ENCODE measurements at regions not wholly inside any gene's neighbourhood (a gene's known extent, or its start where the extent isn't known, plus 50 kb on each side); places are given as distances from the start of the nearest gene placed in this dataset.
"Not testable (repeated sequence)": the region's sequence is repeated elsewhere in the genome, so short reads cannot be mapped to it uniquely, and the experiment has no call there.

DNA sequence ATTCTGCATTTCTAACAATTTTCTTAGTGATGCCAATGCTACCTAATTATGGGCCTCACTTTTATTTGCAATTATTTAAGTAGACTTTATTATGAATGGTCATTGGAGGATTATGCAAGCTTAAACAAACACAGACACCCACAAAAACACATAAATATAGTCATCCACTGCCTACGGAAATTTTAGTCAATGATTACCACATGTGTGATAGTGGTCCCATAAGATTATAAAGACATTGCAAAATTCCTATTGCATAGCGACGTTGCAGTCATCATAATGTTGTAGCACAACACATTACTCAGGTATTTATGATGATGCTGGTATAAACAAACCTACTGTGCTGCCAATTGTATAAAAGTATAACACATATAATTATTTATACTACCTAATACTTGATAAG is 247.8 kb upstream of the ALCAM start:
- DNase-seq (ENCODE audit: low read depth, low spot score): no peak

DNA sequence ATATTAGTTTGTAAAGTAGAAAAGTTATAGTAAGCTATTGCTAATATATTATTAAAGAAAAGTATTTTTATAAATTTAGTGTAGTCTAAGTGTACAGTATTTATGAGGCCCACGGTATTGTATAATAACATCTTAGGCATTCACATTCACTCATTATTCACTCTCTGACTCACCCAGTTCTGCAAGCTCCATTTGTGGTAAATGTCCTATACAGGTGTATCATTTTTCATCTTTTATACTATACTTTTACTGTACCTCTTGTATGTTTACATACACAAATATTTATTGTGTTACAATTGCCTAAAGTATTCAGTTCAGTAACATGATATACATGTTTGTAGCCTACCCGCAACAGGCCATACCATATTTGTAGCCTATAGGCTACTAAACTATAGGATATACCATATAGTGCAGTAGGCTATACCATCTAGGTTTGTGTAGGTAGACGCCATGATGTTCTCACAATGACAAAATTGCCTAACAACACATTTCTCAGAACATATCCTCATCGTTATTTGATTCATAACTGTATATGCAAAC is 246.8 kb upstream of the ALCAM start:
- no peak for DNase-seq (ENCODE audit: low read depth, low spot score)
- in situ Hi-C loops (cut with HindIII; ENCODE audit: low pct_unique_long_range_greater_than_20kb, low sequenced_read_pairs): no loop called here

More for the DNA sequence above, 247.8 kb upstream of the ALCAM start:
- in situ Hi-C loops (cut with HindIII; ENCODE audit: low pct_unique_long_range_greater_than_20kb, low sequenced_read_pairs): no loop called here

DNA sequence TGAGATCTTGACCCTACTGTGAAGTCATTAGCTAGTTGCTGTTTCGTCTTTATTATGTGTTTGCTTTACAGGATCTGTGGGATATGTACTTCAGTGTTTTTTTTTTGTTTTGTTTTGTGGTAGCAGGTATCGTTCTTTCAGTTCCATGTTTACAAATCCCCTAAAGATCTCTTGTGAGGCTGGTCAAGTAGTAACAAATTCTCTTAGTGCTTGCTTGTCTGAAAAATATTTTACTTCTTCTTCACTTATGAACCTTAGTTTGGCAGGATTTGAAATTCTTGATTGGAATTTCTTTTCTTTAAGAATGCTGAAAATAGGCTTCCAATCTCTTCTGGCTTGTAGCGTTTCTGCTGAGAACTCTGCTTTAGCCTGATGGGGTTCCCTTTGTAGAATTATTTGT is 235.8 kb upstream of the ALCAM start:
- in situ Hi-C loops (cut with HindIII; ENCODE audit: low pct_unique_long_range_greater_than_20kb, low sequenced_read_pairs): no loop called here
- no peak for DNase-seq (ENCODE audit: low read depth, low spot score)

DNA sequence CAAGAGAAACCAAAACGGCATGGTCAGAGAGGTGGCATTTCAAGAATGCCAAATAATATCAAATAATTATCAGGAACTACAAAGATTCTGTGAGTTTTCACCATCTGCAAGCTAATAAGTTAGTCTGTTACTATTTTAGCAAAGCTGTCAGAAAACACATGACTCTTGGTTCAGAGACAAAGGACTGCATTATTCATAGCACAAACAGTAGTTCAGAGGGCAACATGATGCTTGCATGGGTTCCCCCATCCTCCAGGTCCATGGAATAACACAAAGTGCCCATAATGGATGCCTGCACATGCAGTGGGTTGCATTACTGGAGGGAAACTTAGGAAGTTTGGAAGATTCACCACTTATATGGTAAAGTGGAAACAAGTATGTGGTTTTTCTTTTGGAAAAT is 228.8 kb upstream of the ALCAM start:
- in situ Hi-C loops (cut with HindIII; ENCODE audit: low pct_unique_long_range_greater_than_20kb, low sequenced_read_pairs): no loop called here
- DNase-seq (ENCODE audit: low read depth, low spot score): peak; percentile 29

DNA sequence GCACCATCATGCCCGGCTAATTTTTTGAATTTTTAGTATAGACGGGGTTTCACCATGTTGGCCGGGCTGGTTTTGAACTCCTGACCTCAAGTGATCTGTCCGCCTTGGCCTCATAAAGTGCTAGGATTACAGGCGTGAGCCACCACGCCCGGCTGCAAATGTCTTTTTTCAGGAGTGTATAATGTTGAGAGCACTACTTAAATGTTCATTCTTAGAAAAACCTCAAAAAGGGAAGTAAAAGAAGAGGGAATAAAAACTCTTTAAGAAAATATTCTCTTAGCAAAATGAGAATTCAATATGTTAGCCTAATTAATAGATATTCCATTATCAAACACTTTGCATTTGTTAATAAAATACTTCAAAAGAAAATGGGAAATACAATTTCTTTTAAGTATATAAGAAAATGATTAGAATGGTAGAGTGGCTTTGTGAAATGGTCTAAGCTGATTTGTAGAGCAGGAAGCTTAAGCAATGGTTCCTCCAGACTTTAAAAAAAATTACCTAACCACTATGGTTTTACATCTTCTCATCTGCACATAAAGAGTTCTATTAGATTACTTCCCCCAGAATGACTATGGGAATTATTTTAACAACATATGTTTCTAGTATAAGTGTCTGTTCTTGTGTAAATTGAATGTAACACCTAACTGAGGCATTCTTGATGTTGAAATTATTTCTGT is 226.7 kb upstream of the ALCAM start:
- in situ Hi-C loops (cut with HindIII; ENCODE audit: low pct_unique_long_range_greater_than_20kb, low sequenced_read_pairs): no loop called here
- DNase-seq (ENCODE audit: low read depth, low spot score): no peak

DNA sequence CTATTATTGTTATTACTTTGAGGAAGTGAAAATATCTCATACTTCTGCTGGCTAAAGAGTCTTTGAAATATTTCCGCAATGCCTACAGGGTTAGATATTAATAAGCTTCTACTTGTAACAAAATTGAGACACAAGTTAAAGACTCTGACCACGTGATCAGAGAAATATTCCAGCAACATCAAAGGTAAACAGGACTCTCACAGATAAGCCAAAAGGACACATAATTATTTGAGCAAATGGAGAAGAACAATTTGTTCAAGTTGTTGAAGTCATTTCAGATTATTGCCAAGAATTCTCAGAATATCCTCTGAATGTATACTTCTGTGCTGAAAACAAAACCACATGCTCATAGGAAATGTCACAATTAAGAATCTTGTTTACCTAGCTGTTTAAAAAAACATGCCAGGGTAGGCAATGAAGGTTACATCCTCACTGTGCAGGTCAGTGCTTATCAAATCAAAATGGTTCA is 225.8 kb upstream of the ALCAM start:
- no peak for DNase-seq (ENCODE audit: low read depth, low spot score)
- in situ Hi-C loops (cut with HindIII; ENCODE audit: low pct_unique_long_range_greater_than_20kb, low sequenced_read_pairs): no loop called here

DNA sequence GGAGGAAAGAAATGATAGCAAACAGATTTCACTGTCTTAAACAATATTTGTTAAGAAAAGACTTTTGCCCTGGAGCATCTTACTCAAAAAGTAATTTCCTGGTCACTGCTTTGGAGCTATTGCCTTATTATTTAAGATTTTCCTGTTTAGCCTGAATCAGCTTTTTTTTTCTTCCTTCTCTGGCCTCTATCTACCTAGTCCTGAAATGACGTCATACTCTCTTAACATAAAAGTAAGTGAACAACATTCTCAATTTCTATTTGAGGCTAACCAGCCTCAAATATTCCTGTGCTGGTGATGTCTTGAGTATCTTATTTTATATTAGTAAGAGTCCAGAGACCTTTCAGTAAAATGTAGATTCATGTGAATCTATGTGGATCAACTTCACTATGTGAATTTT is 221.9 kb upstream of the ALCAM start:
- in situ Hi-C loops (cut with HindIII; ENCODE audit: low pct_unique_long_range_greater_than_20kb, low sequenced_read_pairs): no loop called here
- DNase-seq (ENCODE audit: low read depth, low spot score): no peak

DNA sequence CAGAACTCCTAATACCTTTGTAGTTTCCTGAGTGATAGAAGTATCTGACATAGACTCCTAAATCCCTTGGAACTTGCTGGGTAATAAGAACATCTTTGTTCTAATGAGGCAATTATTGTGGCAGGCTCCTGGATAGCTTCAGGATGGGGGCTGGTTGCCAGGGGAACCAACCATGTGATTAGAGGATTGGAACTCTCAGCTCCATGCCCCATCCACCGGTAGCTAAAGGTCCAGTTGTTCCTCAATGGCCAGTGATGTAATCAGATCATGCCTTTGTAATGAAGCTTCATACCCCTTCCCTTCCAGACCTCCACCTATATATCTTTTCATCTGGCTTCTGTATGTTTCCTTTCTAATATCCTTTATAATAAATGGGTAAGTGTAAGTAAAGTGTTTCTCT is 221.2 kb upstream of the ALCAM start:
- in situ Hi-C loops (cut with HindIII; ENCODE audit: low pct_unique_long_range_greater_than_20kb, low sequenced_read_pairs): no loop called here
- peak; percentile 33 for DNase-seq (ENCODE audit: low read depth, low spot score)

DNA sequence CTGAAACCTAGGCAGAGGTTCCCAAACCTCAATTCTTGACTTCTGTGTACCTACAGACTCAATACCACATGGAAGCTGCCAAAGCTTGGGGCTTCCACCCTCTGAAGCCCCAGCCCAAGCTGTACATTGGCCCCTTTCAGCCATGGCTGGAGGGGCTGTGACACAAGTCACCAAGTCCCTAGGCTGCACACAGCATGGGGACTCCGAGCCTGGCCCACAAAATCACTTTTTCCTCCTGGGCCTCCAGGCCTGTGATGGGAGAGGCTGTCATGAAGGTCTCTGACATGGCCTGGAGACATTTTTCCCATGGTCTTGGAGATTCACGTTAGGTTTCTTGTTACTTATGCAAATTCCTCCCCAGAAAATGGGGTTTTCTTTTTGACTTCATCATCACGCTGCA is 217.5 kb upstream of the ALCAM start:
- DNase-seq (ENCODE audit: low read depth, low spot score); in situ Hi-C loops (cut with HindIII; ENCODE audit: low pct_unique_long_range_greater_than_20kb, low sequenced_read_pairs): not testable (repeated sequence)

DNA sequence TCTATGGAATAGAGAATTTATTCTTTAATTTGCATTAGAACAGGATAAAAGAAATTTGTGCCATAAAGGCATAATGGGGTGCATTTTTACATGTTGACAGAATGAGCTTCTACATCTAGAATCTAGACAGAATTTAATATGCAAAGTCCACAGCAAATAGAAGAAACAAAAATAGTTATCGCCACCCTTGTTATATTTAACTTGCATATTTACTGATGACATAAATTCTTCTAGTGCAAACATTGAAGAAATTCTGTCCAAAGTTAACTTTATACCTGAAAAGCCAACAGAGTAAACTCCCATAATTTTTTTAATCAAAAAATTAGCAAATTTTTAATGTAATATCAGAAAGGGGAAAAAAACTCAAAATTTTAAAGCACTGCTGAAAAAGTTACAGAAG is 213.7 kb upstream of the ALCAM start:
- in situ Hi-C loops (cut with HindIII; ENCODE audit: low pct_unique_long_range_greater_than_20kb, low sequenced_read_pairs): no loop called here
- DNase-seq (ENCODE audit: low read depth, low spot score): no peak

DNA sequence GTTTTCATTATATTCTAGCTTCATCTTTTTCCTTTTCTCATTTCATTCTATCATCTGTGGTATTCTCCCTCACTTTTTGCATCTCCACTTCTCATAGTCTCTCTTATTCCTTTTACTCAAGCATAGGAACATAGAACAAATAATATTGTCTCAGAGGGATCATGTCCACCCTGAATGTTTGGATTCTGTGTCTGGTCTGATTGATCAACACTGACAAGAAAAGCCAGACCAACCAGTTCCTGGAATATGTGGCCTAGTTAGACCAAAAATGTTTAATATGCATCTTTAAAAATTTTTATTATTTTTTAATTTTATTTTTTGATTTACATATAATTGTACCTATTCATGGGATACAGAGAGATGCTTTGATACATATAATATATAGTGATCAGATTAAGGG is 212.0 kb upstream of the ALCAM start:
- in situ Hi-C loops (cut with HindIII; ENCODE audit: low pct_unique_long_range_greater_than_20kb, low sequenced_read_pairs): no loop called here
- DNase-seq (ENCODE audit: low read depth, low spot score): no peak

DNA sequence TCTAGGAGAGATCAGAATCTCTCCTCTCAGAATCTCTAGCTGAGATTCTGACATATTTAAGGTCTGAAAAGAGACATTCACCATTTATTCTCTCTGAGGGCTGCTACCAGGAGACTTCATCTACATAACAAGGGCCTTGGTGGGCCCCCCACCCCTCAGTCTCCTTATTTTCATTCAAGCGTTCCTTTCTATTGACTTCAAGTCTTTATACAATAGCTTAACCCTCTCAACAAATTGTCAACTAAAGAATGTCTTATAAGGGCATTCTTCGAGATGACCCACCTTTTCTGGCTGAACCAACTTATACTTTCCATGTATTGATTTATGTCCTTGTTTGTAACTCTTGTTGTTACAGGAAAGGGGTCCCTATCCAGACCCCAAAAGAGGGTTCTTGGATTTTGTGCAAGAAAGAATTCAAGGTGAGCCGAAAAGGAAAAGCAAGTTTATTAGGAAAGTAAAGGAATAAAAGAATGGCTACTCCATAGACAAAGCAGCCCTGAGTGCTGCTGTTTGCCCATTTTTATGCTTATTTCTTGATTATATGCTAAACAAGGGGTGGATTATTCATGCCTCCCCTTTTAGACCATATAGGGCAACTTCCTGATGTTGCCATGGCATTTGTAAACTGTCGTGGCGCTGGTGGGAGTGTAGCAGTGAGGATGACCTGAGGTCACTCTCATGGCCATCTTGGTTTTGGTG is 209.5 kb upstream of the ALCAM start:
- in situ Hi-C loops (cut with HindIII; ENCODE audit: low pct_unique_long_range_greater_than_20kb, low sequenced_read_pairs): no loop called here
- no peak for DNase-seq (ENCODE audit: low read depth, low spot score)

DNA sequence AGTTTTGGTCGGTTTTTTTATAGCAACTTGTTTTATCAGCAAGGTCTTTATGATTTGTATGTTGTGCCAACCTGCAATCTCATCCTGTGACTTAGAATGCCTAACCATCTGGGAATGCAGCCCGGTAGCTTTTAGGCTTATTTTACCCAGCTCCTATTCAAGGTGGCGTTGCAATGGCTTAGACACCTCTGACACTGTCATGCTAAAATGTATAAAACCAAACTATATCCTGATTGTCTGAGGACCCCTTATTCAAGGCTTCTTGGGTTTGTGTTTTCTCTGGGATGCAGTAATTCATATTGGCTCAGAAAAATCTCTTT is 209.0 kb upstream of the ALCAM start:
- DNase-seq (ENCODE audit: low read depth, low spot score): no peak
- in situ Hi-C loops (cut with HindIII; ENCODE audit: low pct_unique_long_range_greater_than_20kb, low sequenced_read_pairs): no loop called here

DNA sequence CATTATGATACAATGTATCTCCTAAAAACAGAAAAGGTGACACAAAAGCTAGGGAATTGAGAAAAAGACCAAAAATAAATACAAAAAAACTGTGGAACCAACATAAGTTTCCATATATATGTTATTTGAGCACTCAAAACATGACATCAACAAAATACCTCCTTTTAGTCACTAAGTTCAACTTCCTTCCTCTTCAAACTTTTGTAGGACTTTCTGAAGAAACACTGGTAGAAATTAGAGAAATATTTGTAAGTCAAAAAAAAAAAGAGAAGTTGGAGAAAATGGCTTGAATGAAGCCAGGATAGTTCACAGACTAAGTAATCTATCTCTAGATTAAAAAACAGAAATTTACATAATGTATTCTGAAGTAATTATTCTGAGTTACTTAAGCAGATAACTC is 208.4 kb upstream of the ALCAM start:
- in situ Hi-C loops (cut with HindIII; ENCODE audit: low pct_unique_long_range_greater_than_20kb, low sequenced_read_pairs): no loop called here
- DNase-seq (ENCODE audit: low read depth, low spot score): no peak

DNA sequence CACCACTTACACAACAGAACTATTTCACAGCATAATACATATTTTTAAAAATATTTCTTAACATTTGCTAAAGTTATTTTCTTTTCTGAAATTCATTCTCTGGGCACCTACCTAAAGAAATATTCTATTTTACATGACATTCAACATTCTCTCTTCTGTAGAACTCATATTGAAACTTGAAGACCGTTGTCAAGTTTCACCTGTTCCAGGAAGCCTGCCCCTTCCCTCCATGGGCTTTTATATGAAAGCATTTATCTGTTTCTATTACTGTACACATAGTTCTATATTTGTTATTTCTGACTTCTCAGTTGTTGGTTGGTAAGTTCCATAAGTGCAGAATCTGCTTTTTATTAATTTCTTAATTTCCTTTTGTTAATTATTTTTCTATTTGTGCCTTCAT is 204.3 kb upstream of the ALCAM start:
- in situ Hi-C loops (cut with HindIII; ENCODE audit: low pct_unique_long_range_greater_than_20kb, low sequenced_read_pairs): no loop called here
- DNase-seq (ENCODE audit: low read depth, low spot score): no peak

DNA sequence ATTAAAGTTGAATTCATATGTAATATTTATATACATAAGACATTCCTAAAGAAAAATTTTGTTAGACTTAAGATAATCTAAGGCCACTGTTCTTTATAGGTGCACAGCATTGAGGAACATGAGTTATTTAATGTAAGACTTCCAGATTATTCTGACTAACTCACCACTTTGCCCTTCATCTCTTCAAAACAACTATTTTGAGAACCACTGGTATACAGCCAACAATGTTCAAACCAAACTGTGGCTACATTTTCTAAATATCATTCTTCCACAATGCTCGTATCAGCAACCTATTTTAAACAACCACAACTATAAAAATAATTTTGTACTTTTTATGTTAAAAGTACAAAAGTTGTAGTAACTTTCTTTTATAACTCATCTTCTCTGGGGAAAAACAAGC is 199.8 kb upstream of the ALCAM start:
- in situ Hi-C loops (cut with HindIII; ENCODE audit: low pct_unique_long_range_greater_than_20kb, low sequenced_read_pairs): no loop called here
- DNase-seq (ENCODE audit: low read depth, low spot score): no peak

DNA sequence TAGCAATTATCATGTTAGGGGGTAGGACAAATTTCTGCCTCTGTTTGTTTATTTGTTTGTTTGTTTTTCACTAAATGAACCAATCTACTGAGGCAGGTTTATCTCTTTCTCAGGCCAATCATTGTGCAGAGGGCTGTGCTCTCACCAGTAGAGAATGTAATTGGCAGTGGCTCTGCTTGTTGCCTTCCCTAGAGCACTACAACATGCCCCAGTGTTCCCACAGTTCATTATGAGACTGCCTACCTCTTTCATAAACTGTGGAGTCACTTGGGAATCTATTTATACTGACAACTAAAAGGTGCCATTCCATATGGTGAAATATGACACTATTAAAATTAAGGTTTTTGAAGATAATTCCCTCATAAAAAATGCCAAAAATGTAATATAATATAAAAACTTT is 196.3 kb upstream of the ALCAM start:
- in situ Hi-C loops (cut with HindIII; ENCODE audit: low pct_unique_long_range_greater_than_20kb, low sequenced_read_pairs): no loop called here
- DNase-seq (ENCODE audit: low read depth, low spot score): no peak

DNA sequence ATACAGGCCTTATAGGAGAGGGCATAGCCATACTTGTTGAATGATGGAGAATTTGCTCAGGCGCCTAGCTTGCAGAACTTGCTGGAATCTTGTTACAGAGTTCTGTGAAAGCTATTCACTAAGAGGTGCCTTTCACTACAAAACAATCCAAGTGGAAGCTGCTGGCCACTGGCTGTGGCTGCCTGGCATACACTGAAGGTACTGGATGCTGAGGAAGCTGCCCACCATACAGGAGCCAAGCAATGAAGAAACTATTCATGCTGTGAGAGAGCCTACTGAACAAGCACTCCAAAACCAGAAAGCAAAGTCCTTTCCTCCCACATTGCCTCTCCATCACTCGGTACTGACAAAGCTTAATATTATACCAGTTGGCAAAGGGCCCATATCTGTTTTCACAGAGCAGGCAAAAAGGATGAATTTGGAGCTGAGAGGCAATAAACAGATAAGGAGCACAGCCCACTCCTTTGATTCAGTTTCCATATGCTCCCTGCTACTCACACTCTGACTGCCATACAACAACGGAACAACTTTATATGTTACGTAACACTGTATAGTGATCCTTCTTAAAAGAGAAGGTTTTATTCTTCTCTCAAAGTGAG is 192.6 kb upstream of the ALCAM start:
- DNase-seq (ENCODE audit: low read depth, low spot score): no peak
- in situ Hi-C loops (cut with HindIII; ENCODE audit: low pct_unique_long_range_greater_than_20kb, low sequenced_read_pairs): no loop called here

DNA sequence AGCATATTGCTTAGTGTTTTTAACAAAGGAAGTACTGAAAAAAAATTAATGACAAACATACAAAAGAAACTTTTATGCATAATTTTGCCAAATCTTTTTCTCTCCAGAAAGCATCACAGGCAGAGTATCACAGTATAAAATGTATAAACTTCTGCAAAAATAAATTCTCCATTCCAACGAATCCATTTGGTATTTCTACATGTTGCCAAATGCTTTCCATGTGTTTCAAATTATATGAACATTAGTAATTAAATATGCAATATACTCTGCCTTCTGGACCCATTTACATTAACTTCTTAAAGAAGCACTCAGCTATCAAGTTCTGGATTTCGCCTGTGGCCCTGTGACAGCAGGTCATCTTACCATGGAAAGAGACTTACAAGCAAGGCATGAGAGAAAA is 189.1 kb upstream of the ALCAM start:
- DNase-seq (ENCODE audit: low read depth, low spot score): no peak
- in situ Hi-C loops (cut with HindIII; ENCODE audit: low pct_unique_long_range_greater_than_20kb, low sequenced_read_pairs): no loop called here

All from SK-MEL-5 (cell line).